Retinal pigment epithelial cell (primary cell): ENCODE measurements at regions not wholly inside any gene's neighbourhood (a gene's known extent, or its start where the extent isn't known, plus 50 kb on each side); places are given as distances from the start of the nearest gene placed in this dataset.
"Not testable (repeated sequence)": the region's sequence is repeated elsewhere in the genome, so short reads cannot be mapped to it uniquely, and the experiment has no call there.

ENCODE experiments used
- DNase-seq: peaks from one replicate; pipeline ENCODE4 v3.0.0-alpha.2; 2010; ENCODE audit warnings: low read depth
- H3K4me3 ChIP-seq: 2 replicates; pipeline ENCODE4 v1.5.1; 2011; ENCODE audit warnings: mild to moderate bottlenecking, low read length, control low read depth, moderate library complexity
- CTCF ChIP-seq: conservative IDR thresholded peaks from 2 replicates; pipeline ENCODE4 v1.5.1; 2011; ENCODE audit warnings: low read depth, low read length, control low read depth, inconsistent platforms

GRCh38 chr4:189740873-189741272, 199.8 kb upstream of the FRG1 start:
- TF ChIP-seq CTCF: no peak
- no peak overlapping the region for H3K4me3 ChIP-seq
- no peak for DNase-seq

GRCh38 chr4:189753092-189753491, 187.6 kb upstream of the FRG1 start:
- DNase-seq, H3K4me3 ChIP-seq: not testable (repeated sequence)

- TF ChIP-seq CTCF: no peak
- no peak overlapping the region for H3K4me3 ChIP-seq
- DNase-seq: no peak
Measured at GRCh38 chr4:189763583-189763982, 177.1 kb upstream of the FRG1 start.

GRCh38 chr4:189765301-189765700, 175.4 kb upstream of the FRG1 start:
- DNase-seq: no peak
- no peak for TF ChIP-seq CTCF
- no peak overlapping the region for H3K4me3 ChIP-seq

- no peak overlapping the region for H3K4me3 ChIP-seq
- TF ChIP-seq CTCF: no peak
- no peak for DNase-seq
Measured at GRCh38 chr4:189765736-189766135, 174.9 kb upstream of the FRG1 start.

GRCh38 chr4:189767941-189768340, 172.7 kb upstream of the FRG1 start:
- no peak overlapping the region for H3K4me3 ChIP-seq
- no peak for TF ChIP-seq CTCF
- no peak for DNase-seq

- TF ChIP-seq CTCF: no peak
- H3K4me3 ChIP-seq: no peak overlapping the region
- DNase-seq: no peak
Measured at GRCh38 chr4:189769131-189769530, 171.5 kb upstream of the FRG1 start.

GRCh38 chr4:189771696-189772361, 168.8 kb upstream of the FRG1 start:
- DNase-seq: no peak
- no peak overlapping the region for H3K4me3 ChIP-seq
- no peak for TF ChIP-seq CTCF
